Left forelimb (tissue), 1 donor: ENCODE measurements at regions not wholly inside any gene's neighbourhood (a gene's known extent, or its start where the extent isn't known, plus 50 kb on each side); places are given as distances from the start of the nearest gene placed in this dataset.
"Not testable (repeated sequence)": the region's sequence is repeated elsewhere in the genome, so short reads cannot be mapped to it uniquely, and the experiment has no call there.

ENCODE experiments used
- DNase-seq: peaks from one replicate; pipeline ENCODE4 v3.0.0-alpha.2; 2018; ENCODE audit warnings: low spot score

- DNase-seq = no peak
Measured at GRCh38 chr2:150136401-150136800, 351.1 kb downstream of the RND3 start.

- no peak for DNase-seq
Measured at GRCh38 chr2:150135223-150135883, 352.1 kb downstream of the RND3 start.

GRCh38 chr2:150134223-150134857, 353.1 kb downstream of the RND3 start:
- DNase-seq = no peak

DNA sequence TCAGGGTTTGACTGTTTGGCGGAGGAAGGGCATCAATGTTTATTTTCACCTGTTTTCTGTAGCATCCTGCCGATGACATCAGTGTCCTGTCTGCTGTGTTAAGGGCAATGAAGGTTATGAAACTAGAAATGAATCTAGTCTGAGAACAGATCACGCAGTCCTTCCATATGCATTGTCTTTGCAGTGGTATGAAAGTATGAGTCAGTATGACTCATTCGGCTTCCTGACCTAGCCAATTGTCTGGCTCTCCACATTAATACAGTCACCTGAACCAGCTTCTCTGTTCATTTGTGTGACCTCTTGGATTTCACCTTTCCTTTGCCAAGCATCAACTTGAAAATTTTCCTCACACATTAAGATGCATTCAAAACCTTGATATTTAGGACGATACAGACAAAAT, 353.8 kb downstream of the RND3 start:
- DNase-seq = no peak

- no peak for DNase-seq
Measured at GRCh38 chr2:150129921-150130575, 357.4 kb downstream of the RND3 start.

DNA sequence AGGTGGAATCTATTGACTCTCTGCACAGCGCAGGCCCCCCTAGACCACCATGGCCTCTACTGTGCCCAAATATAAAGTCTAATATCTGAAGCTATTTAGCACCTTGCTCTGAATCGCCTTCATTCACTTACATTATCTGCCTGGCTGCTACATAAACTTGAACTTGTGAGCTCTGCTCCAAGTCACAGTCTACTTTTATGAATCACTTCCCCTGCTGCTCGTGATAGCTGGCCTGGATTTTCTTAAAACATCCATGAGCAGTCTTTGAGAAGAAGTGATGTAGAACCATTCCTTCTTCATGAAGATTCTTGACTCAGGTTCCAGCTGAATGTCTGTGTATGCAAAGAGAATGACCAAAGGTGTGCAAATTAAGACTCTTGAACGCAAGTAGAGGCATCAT, 359.5 kb downstream of the RND3 start:
- no peak for DNase-seq

- DNase-seq = no peak
Measured at GRCh38 chr2:150127346-150127990, 360.0 kb downstream of the RND3 start.

DNA sequence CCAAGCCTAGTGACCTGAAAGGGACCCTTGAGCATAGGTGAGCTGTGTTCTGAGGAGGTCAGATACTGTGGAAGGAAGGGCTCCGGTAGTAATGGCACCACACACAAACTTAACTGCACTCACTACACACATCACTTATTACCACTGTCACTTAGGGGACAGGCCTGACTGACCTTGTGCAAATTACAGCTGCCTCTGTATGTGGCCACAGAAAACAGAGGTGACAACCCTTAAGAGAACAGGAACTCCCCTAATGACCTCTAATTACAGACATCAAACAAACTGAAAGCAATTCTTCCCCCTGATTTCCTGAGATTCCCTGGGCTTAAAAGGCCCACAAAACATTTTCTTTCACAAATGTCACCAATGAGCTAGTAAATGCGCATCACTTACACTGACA, 360.6 kb downstream of the RND3 start:
- DNase-seq = no peak

- no peak for DNase-seq
Measured at GRCh38 chr2:150126143-150126740, 361.2 kb downstream of the RND3 start.

GRCh38 chr2:150125708-150126107, 361.8 kb downstream of the RND3 start:
- no peak for DNase-seq

DNA sequence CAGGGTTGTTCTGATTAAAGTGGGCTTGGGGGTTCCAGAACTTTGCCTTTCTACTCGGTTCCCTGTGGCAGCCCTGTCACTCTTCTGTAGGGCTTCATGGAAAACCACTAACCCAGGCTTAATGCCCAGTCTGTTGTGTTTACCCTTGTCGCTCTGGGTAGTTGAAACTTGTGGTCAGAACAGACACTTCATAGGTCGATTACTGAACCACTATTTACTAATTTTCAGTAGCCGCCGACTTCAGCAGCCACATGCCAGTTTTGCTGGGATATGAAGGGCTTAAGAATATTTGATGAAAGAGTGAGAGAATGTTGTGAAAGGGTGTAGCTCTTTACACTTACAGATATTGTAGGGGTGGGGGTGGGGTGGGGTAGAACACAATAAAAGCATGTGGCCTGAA, 362.3 kb downstream of the RND3 start:
- DNase-seq = no peak

GRCh38 chr2:150124739-150125138, 362.7 kb downstream of the RND3 start:
- no peak for DNase-seq

DNA sequence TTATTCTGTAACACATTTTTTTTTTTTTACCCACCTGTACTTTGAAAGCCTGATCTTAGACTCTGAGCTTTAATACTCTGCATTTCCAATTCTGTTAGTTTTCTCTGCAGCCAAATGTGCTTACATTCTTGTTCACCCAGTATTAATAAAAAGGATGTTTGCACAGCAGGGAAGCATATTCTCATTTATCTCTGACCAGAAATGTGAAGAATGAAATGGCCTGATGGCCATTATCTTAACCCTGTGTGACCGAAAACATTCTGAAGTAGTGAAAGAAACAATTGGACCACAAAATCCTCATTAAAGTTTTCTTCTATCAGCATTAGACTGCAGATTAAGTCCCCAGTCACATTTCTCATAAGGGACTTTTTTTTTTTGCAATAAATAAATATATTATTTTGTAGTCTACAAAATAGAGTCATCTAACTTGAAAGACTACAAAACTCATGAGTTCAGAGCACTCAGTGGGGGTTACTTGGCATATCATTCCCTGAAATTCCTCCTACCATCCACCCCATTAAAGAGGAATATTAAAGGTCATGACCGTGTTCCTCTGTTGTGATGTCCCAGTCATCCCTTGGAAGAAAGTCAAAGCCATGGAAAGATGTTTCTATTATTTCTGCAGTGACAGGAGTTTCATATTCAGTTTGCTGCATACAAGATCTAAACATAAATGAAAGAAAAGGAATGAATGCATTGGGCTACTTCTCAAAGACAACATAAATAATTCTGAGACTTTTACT, 364.4 kb downstream of the RND3 start:
- no peak for DNase-seq

DNA sequence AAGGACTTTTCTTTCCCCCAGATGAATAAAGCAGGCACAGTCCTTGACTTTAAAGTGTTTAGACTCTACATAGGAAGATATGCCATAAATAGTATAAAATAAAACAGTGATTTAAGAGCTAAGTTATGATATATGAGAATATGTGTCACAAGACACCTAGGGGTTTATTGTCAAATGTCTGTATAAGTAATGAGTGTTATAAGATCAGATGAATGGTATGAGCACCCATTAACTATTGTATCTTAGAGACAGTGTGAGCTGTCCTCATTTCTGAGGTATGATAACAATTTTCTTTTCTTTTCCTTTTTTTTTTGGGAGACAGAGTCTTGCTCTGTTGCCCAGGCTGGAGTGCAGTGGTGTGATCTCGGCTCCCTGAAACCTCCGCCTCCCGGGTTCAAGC, 365.3 kb downstream of the RND3 start:
- DNase-seq = no peak

- no peak for DNase-seq
Measured at GRCh38 chr2:150120326-150120955, 367.0 kb downstream of the RND3 start.

GRCh38 chr2:150119819-150120218, 367.6 kb downstream of the RND3 start:
- no peak for DNase-seq

- DNase-seq = not testable (repeated sequence)
Measured at GRCh38 chr2:150114089-150114488, 373.4 kb downstream of the RND3 start.

GRCh38 chr2:150110548-150110947, 376.9 kb downstream of the RND3 start:
- no peak for DNase-seq

- no peak for DNase-seq
Measured at GRCh38 chr2:150109912-150110311, 377.6 kb downstream of the RND3 start.

GRCh38 chr2:150109028-150109427, 378.4 kb downstream of the RND3 start:
- no peak for DNase-seq

DNA sequence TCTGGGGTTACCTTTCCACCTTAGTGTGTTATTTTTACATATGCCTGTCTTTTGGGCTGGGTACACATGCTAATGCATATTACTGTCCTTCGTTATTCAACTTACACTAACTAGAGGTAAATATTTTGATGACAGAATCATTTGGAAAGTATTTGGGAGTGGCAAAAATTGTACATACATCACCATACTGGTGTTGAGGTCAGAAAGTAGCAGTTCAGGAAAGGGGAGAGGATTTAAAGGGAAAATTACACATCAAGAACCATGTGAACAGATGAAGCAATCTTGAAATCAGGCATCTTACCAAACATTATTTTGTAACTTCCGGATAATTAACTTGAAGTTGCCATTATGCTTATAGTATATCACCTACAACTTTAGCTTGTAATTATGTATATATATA, 379.7 kb downstream of the RND3 start:
- DNase-seq = no peak
